ENCODE measurements at regions not wholly inside any gene's neighbourhood (a gene's known extent, or its start where the extent isn't known, plus 50 kb on each side); places are given as distances from the start of the nearest gene placed in this dataset.

- Histone ChIP-seq H3K27me3 (ENCODE audit: insufficient read depth, low read length) (no peaks in the 10 kb centered on the region), H3K9me3 (ENCODE audit: control insufficient read depth in 1 of 2, insufficient read depth in 1 of 2, low read depth in 1 of 2, low read length in 2 of 2) (no peaks in the 10 kb centered on the region), H3K9me2 (ENCODE audit: insufficient read depth) (no peaks in the 10 kb centered on the region), H4K20me1 (ENCODE audit: insufficient read depth) (no peaks in the 10 kb centered on the region), H3K4me2 (ENCODE audit: low read length) (no peak overlapping the region), H3K4me3 (replicated peaks in 1 of 2; ENCODE audit: low read depth in 1 of 2, low read length in 2 of 2) (no peak overlapping the region), H3K27ac (ENCODE audit: low read depth, low read length) (no peak overlapping the region), H3K4me1 (ENCODE audit: control insufficient read depth in 1 of 2, insufficient read depth in 2 of 2, low read length in 2 of 2) (no peaks in the 10 kb centered on the region), H2AFZ (ENCODE audit: low read depth, low read length, poor library complexity, severe bottlenecking) (no peak overlapping the region), H3K36me3 (ENCODE audit: control insufficient read depth in 1 of 2, insufficient read depth in 2 of 2, low read length in 2 of 2) (peaks cover 0 to under 1% of the 10 kb centered on the region in 2 experiments; a peak in 1 of 4 replicates), H3K9ac (ENCODE audit: low read length) (no peak overlapping the region), H3K79me2 (ENCODE audit: insufficient read depth, low read length) (no peaks in the 10 kb centered on the region)
- TF ChIP-seq CEBPB (IDR thresholded peaks at IDR 0.05; ENCODE audit: low read depth) (no peak), ZNF274 (IDR thresholded peaks at IDR 0.05; ENCODE audit: low read depth, low read length) (no peak), TCF7L2 (IDR thresholded peaks at IDR 0.05; ENCODE audit: borderline replicate concordance, extremely low read depth, insufficient read depth, insufficient read length) (no peak), YY1 (IDR thresholded peaks at IDR 0.05; ENCODE audit: extremely low read depth, insufficient replicate concordance, low read depth, low read length) (no peak), JUND (IDR thresholded peaks at IDR 0.05) (no peak), SP1 (IDR thresholded peaks at IDR 0.05; ENCODE audit: low read depth) (no peak), EZH2phosphoT487 (IDR thresholded peaks at IDR 0.05; ENCODE audit: borderline replicate concordance) (no peak)
- TF ChIP-seq, protein P1, sequence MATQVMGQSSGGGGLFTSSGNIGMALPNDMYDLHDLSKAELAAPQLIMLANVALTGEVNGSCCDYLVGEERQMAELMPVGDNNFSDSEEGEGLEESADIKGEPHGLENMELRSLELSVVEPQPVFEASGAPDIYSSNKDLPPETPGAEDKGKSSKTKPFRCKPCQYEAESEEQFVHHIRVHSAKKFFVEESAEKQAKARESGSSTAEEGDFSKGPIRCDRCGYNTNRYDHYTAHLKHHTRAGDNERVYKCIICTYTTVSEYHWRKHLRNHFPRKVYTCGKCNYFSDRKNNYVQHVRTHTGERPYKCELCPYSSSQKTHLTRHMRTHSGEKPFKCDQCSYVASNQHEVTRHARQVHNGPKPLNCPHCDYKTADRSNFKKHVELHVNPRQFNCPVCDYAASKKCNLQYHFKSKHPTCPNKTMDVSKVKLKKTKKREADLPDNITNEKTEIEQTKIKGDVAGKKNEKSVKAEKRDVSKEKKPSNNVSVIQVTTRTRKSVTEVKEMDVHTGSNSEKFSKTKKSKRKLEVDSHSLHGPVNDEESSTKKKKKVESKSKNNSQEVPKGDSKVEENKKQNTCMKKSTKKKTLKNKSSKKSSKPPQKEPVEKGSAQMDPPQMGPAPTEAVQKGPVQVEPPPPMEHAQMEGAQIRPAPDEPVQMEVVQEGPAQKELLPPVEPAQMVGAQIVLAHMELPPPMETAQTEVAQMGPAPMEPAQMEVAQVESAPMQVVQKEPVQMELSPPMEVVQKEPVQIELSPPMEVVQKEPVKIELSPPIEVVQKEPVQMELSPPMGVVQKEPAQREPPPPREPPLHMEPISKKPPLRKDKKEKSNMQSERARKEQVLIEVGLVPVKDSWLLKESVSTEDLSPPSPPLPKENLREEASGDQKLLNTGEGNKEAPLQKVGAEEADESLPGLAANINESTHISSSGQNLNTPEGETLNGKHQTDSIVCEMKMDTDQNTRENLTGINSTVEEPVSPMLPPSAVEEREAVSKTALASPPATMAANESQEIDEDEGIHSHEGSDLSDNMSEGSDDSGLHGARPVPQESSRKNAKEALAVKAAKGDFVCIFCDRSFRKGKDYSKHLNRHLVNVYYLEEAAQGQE (IDR thresholded peaks at IDR 0.05; ENCODE audit: low read depth), result no peak
- TF ChIP-seq, protein P2, sequence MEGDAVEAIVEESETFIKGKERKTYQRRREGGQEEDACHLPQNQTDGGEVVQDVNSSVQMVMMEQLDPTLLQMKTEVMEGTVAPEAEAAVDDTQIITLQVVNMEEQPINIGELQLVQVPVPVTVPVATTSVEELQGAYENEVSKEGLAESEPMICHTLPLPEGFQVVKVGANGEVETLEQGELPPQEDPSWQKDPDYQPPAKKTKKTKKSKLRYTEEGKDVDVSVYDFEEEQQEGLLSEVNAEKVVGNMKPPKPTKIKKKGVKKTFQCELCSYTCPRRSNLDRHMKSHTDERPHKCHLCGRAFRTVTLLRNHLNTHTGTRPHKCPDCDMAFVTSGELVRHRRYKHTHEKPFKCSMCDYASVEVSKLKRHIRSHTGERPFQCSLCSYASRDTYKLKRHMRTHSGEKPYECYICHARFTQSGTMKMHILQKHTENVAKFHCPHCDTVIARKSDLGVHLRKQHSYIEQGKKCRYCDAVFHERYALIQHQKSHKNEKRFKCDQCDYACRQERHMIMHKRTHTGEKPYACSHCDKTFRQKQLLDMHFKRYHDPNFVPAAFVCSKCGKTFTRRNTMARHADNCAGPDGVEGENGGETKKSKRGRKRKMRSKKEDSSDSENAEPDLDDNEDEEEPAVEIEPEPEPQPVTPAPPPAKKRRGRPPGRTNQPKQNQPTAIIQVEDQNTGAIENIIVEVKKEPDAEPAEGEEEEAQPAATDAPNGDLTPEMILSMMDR (IDR thresholded peaks at IDR 0.05 in 2 of 3, conservative IDR thresholded peaks at IDR 0.05 in 1 of 3; ENCODE audit: borderline replicate concordance in 1 of 3, insufficient read depth in 1 of 3, low read depth in 2 of 3, low read length in 2 of 3), result no peak
- no TSS peak for BruUV-seq (replicated peaks)
- no peak for ATAC-seq
- intact Hi-C loops (cut with micrococcal nuclease), result no loop called here
- POLR2A ChIA-PET, result no interaction called here
- CTCF ChIA-PET, result no interaction called here
- RAD21 ChIA-PET (ENCODE audit: low non-redundant PET in 1 of 2, low total read pairs in 2 of 2, uncharacterized antibody in 2 of 2, unreplicated experiment in 2 of 2), result no interaction called here
- no peak for DNase-seq (ENCODE audit: low read depth, low spot score)
Measured at GRCh38 chr12:124405592-124405991, 110.7 kb downstream of the RFLNA start.
